HUES48 (cell line): ENCODE measurements at regions not wholly inside any gene's neighbourhood (a gene's known extent, or its start where the extent isn't known, plus 50 kb on each side); places are given as distances from the start of the nearest gene placed in this dataset.

Source experiments
- H3K27ac ChIP-seq: one replicate; pipeline ENCODE4 v1.7.0; 2013; ENCODE audit warnings: low read depth, low read length, inconsistent platforms
- H3K27me3 ChIP-seq: 2 replicates; pipeline ENCODE4 v1.6.1; 2013; ENCODE audit warnings: mild to moderate bottlenecking, low read length; ENCODE audit not compliant: control insufficient read depth, insufficient read depth
- H3K36me3 ChIP-seq: 2 replicates; pipeline ENCODE4 v1.6.1; 2013; ENCODE audit warnings: low read length; ENCODE audit not compliant: control insufficient read depth, insufficient read depth
- H3K4me1 ChIP-seq: 2 replicates; pipeline ENCODE4 v1.6.1; 2013; ENCODE audit warnings: mild to moderate bottlenecking, low read length; ENCODE audit not compliant: control insufficient read depth, insufficient read depth
- H3K4me3 ChIP-seq: 2 replicates; pipeline ENCODE4 v1.5.1; 2013; ENCODE audit warnings: mild to moderate bottlenecking, low read depth, low read length
- H3K9ac ChIP-seq: 2 replicates; pipeline ENCODE4 v1.6.1; 2013; ENCODE audit warnings: mild to moderate bottlenecking, low read depth, low read length, moderate library complexity
- H3K9me3 ChIP-seq: 2 replicates; pipeline ENCODE4 v1.6.1; 2013; ENCODE audit warnings: low read length; ENCODE audit not compliant: control insufficient read depth, insufficient read depth

DNA sequence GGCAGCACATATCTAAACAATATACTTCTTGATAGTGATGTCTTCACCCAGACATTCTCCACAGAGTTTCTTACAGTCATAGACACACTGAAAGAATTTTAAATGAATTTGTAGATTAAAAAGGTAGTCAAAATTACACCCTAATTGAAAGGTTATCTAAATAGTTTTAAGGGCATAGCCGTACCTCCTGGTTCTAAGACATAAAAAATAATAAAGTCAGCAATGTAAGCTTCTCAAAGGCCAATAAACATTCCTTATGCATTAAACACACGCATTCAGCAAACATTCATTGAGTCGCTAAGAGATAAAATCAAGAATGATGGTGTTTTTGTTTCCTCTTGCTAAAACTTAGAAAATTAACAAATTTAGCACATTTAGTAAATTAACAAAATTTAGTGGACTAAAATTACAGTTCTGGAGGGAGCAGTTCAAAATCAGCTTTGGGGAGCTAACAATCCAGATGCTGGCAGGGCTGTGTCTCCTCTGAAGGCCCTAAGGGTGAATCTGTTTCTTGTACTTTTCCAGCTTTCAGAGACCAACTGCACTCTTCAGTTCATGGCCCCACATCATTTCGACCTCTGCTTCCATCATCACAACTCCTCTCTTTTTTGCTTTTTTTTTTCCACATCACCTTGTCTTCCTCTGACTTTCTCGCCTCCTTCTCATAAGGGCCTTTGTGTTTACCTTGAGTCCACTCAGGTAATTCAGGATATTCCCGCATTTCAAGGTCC, 516.5 kb downstream of the DNAH5 start:
- Histone ChIP-seq H3K27ac (no peak overlapping the region), H3K9ac (no peak overlapping the region), H3K36me3 (no peaks in the 10 kb centered on the region), H3K27me3 (no peaks in the 10 kb centered on the region), H3K9me3 (no peaks in the 10 kb centered on the region), H3K4me1 (no peaks in the 10 kb centered on the region), H3K4me3 (no peak overlapping the region)

DNA sequence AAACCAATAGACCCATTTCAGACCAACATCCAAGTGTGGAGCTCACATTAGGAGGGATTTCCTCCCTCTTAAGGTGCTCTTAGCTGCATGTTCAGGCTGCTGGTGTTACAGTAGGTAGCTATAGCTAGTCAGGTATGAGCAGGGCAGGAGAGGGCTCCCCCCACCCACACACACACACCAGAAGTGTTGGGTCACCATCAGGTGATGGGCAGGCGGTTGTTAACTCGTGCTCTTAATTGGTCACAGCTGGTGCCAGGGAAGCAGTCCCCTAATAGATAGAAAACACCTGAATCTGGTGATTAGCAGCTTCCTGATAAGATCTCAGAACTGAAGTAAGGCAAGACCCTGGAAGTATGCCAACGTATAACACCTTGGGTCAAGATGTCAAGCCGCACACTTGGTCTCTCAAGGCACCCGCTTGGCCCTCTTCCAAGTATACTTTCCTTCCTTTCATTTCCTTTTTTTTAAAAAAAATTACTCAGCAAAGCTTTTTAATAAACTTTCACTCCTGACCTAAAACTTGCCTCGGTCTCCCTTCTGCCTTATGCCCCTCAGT, 532.4 kb downstream of the DNAH5 start:
- no peaks in the 10 kb centered on the region for H3K27me3 ChIP-seq
- no peak overlapping the region for H3K9ac ChIP-seq
- no peak overlapping the region for H3K27ac ChIP-seq
- no peaks in the 10 kb centered on the region for H3K4me1 ChIP-seq
- no peaks in the 10 kb centered on the region for H3K36me3 ChIP-seq
- H3K4me3 ChIP-seq = no peak overlapping the region
- 0 out of 2 replicates have a peak, but pooled peaks cover 3% of the 10 kb centered on the region for H3K9me3 ChIP-seq

DNA sequence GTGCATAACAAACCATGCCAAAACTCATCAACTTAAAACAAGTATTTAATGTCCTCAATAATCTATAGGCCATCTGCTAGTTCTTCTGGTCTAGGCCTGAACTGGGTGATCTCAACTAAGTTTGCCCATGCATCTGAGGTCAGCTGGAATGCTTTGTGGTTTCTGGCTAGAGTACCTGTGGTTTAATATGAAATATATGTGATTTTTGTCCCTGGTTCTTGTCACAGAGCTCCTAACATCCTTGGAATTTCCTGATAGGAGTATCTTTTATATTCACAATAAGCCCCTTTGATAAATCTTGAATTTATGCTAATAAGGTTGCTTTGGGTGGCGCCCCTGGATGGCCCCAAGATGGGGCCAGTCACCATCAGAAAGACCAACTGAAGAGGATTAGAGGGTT, 535.9 kb downstream of the DNAH5 start:
- Histone ChIP-seq H3K36me3 (no peaks in the 10 kb centered on the region), H3K9me3 (no peaks in the 10 kb centered on the region), H3K4me1 (no peaks in the 10 kb centered on the region), H3K4me3 (no peak overlapping the region), H3K9ac (no peak overlapping the region), H3K27ac (no peak overlapping the region), H3K27me3 (no peaks in the 10 kb centered on the region)

DNA sequence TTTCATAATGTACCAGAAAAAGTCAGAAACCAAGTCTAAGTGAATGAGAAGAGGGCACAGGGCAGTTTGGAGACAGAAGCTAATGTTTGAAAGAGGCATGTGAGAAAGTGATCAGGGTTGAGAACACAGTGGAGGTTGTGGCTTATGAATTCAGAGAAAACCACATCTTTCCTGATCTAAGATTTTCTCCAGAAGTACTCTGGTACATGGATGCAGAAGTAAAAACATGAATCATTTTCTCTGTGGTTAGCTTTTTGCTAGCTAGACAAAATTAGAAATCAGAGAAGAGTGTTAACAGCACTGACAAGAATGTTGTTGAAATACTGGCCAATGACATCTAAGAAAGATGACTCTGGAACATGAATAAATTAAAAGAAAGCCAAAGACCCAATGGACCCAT, 541.1 kb downstream of the DNAH5 start:
- Histone ChIP-seq H3K27ac (no peak overlapping the region), H3K4me3 (no peak overlapping the region), H3K9me3 (no peaks in the 10 kb centered on the region), H3K36me3 (no peaks in the 10 kb centered on the region), H3K9ac (no peak overlapping the region), H3K27me3 (no peaks in the 10 kb centered on the region), H3K4me1 (no peaks in the 10 kb centered on the region)

- no peak overlapping the region for H3K27ac ChIP-seq
- no peaks in the 10 kb centered on the region for H3K4me1 ChIP-seq
- H3K4me3 ChIP-seq = no peak overlapping the region
- no peaks in the 10 kb centered on the region for H3K36me3 ChIP-seq
- H3K9ac ChIP-seq = no peak overlapping the region
- H3K27me3 ChIP-seq = no peaks in the 10 kb centered on the region
- peaks cover 6% of the 10 kb centered on the region; the same call in 1 of the 2 replicates for H3K9me3 ChIP-seq
These were observed 559.4 kb downstream of the DNAH5 start for GRCh38 chr5:13385066-13385465.

DNA sequence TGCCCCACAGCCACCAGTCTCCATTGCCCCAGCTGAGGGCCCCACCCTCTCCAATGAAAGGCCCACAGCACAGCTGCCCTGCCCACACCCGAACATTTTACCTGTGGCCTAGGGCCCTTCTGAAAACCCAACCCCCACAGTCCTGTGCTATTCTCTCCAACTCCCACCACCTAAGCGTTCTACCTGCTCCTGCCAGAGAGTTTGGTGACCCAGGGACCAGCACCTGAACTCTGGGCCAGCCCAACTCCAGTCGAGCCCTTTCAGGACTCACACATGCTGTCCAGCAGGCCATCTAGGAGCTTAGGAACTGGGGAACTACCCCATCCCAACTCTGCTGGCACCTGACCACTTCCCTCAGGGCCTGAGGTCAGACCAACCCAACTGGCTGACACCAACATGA, 562.3 kb downstream of the DNAH5 start:
- no peak overlapping the region for H3K9ac ChIP-seq
- no peak overlapping the region for H3K27ac ChIP-seq
- no peaks in the 10 kb centered on the region for H3K4me1 ChIP-seq
- no peaks in the 10 kb centered on the region for H3K27me3 ChIP-seq
- H3K9me3 ChIP-seq = no peaks in the 10 kb centered on the region
- no peak overlapping the region for H3K4me3 ChIP-seq
- H3K36me3 ChIP-seq = no peaks in the 10 kb centered on the region

GRCh38 chr5:13378091-13378490, 566.4 kb downstream of the DNAH5 start:
- H3K27me3 ChIP-seq = no peaks in the 10 kb centered on the region
- H3K36me3 ChIP-seq = no peaks in the 10 kb centered on the region
- no peaks in the 10 kb centered on the region for H3K4me1 ChIP-seq
- H3K9me3 ChIP-seq = no peaks in the 10 kb centered on the region
- no peak overlapping the region for H3K4me3 ChIP-seq
- no peak overlapping the region for H3K27ac ChIP-seq
- no peak overlapping the region for H3K9ac ChIP-seq

DNA sequence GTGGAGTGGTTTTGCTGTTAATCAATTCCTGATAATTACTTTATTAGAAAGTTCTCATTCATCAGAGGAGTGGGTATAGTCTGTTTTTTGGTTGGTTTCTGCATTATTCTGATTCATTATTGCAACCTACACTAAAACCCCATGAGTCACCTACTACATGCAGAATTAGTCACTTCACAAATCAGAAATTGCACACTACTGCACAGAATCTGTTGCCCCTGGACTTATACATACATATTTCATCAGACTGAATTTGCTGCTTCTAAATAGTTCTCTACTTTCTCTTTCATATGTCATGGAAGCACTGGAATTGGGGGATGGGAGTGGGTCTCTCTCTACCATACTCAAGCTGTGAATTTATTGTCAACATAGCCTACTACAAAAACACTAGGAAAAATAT, 585.1 kb downstream of the DNAH5 start:
- Histone ChIP-seq H3K27ac (no peak overlapping the region), H3K9ac (no peak overlapping the region), H3K9me3 (no peaks in the 10 kb centered on the region), H3K4me1 (no peaks in the 10 kb centered on the region), H3K27me3 (no peaks in the 10 kb centered on the region), H3K4me3 (no peak overlapping the region), H3K36me3 (no peaks in the 10 kb centered on the region)

DNA sequence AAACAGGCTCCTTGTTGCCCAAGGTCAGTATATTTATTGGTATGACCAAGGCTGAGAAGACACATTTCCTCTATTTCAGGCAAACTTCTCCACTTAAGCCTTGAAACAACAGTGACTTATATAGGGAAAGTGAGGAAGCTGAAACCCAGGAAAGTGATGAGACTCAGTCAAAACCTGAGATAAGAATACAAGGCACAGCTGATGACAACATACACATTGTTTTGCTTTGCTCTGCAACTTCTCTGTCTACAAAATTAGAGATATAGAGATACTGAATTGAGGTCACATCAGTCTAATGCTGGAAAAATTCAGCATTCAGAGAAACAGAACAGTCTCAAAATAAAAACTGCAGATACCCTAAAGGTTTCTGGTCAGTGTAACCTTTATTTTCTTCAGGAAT, 586.1 kb downstream of the DNAH5 start:
- no peak overlapping the region for H3K4me3 ChIP-seq
- no peaks in the 10 kb centered on the region for H3K4me1 ChIP-seq
- H3K27me3 ChIP-seq = no peaks in the 10 kb centered on the region
- H3K27ac ChIP-seq = no peak overlapping the region
- H3K36me3 ChIP-seq = no peaks in the 10 kb centered on the region
- H3K9me3 ChIP-seq = no peaks in the 10 kb centered on the region
- H3K9ac ChIP-seq = no peak overlapping the region

GRCh38 chr5:13357929-13358328, 586.6 kb downstream of the DNAH5 start:
- H3K36me3 ChIP-seq = no peaks in the 10 kb centered on the region

DNA sequence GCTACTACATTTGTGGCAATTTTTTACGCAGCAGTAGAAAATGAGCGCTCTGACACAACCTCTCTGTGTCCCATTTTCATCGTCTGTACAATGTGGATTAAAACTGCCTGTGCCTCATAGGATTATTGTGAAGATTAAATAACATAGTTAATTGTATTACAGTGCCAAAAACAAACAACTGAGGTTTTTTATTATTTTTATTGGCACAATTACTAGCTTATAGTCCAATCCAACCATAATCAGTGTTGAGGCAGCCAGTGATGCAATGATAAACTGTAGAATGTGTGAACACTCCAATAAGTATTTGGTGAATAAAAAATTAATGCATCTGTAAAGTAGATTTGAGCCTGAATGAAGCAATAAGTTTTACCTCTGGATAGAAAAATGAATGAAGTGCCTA, 588.3 kb downstream of the DNAH5 start:
- Histone ChIP-seq H3K9me3 (no peaks in the 10 kb centered on the region), H3K27me3 (no peaks in the 10 kb centered on the region), H3K9ac (no peak overlapping the region), H3K27ac (no peak overlapping the region), H3K4me1 (no peaks in the 10 kb centered on the region), H3K36me3 (no peaks in the 10 kb centered on the region), H3K4me3 (no peak overlapping the region)

More at GRCh38 chr5:13357929-13358328, 586.6 kb downstream of the DNAH5 start:
- Histone ChIP-seq H3K9ac (no peak overlapping the region), H3K27me3 (no peaks in the 10 kb centered on the region), H3K27ac (no peak overlapping the region), H3K4me3 (no peak overlapping the region), H3K4me1 (no peaks in the 10 kb centered on the region), H3K9me3 (no peaks in the 10 kb centered on the region)
